ENCODE measurements at regions not wholly inside any gene's neighbourhood (a gene's known extent, or its start where the extent isn't known, plus 50 kb on each side); places are given as distances from the start of the nearest gene placed in this dataset.

GRCh38 chr18:22848615-22849014 lies 84.5 kb upstream of the RBBP8 start:
- DNase-seq (ENCODE audit: low read depth), result no peak

GRCh38 chr18:22856870-22857269 lies 76.3 kb upstream of the RBBP8 start:
- no peak for DNase-seq (ENCODE audit: low read depth)

- DNase-seq (ENCODE audit: low read depth), result no peak
These were observed 75.0 kb upstream of the RBBP8 start for GRCh38 chr18:22858121-22858520.

- DNase-seq (ENCODE audit: low read depth), result no peak
These were observed 72.3 kb upstream of the RBBP8 start for GRCh38 chr18:22860807-22861206.

GRCh38 chr18:22865354-22866116 lies 67.6 kb upstream of the RBBP8 start:
- no peak for DNase-seq (ENCODE audit: low read depth)

- DNase-seq (ENCODE audit: low read depth), result no peak
These were observed 64.3 kb upstream of the RBBP8 start for GRCh38 chr18:22868831-22869230.

- no peak for DNase-seq (ENCODE audit: low read depth)
These were observed 61.2 kb upstream of the RBBP8 start for GRCh38 chr18:22871809-22872525.

- no peak for DNase-seq (ENCODE audit: low read depth)
These were observed 60.1 kb upstream of the RBBP8 start for GRCh38 chr18:22872900-22873537.

GRCh38 chr18:22879293-22879692 lies 53.8 kb upstream of the RBBP8 start:
- DNase-seq (ENCODE audit: low read depth), result no peak

- DNase-seq (ENCODE audit: low read depth), result no peak
These were observed 51.0 kb upstream of the RBBP8 start for GRCh38 chr18:22882084-22882483.

- DNase-seq (ENCODE audit: low read depth), result no peak
These were observed 49.9 kb upstream of the RBBP8 start for GRCh38 chr18:22883179-22883578.

Data from stimulated activated CD8-positive, alpha-beta memory T cell treated with anti-CD3 and anti-CD28 coated beads, Interleukin-12 subunit alpha, Interleukin-12 subunit beta, amount 100 ng/mL, for 4 hours (primary cell).